H1 (cell line): ENCODE measurements at regions not wholly inside any gene's neighbourhood (a gene's known extent, or its start where the extent isn't known, plus 50 kb on each side); places are given as distances from the start of the nearest gene placed in this dataset.

Experiments
- CTCF ChIA-PET: fragments of 300-600 bp; sonication (Branson Sonifier 250); formaldehyde crosslinking; loops from one replicate; lab custom pipeline; 2021; ENCODE audit not compliant: partially characterized antibody; lab: Charles Lee
- POLR2A ChIA-PET: fragments of 300-600 bp; sonication (Branson Sonifier 250); formaldehyde crosslinking; loops from one replicate; lab custom pipeline; 2021; ENCODE audit warnings: inconsistent platforms; ENCODE audit not compliant: partially characterized antibody; lab: Charles Lee
- DNase-seq, 2 experiments: peaks; one replicate each; pipeline versions ENCODE4 v3.0.0 to v3.0.0-alpha.2; 2010 to 2022; ENCODE audit warnings: low spot score in 2 of 2, low read depth in 1 of 2, mixed read lengths in 1 of 2
- FAIRE-seq: peaks from 2 replicates; lab custom pipeline; 2011; peaks lifted over from hg19 to GRCh38; lab: Jason Lieb, UNC
- H2AFZ ChIP-seq: 2 replicates; pipeline ENCODE4 v1.8.1; 2012; ENCODE audit warnings: low read length, inconsistent platforms
- H2AK5ac ChIP-seq: 2 replicates; pipeline ENCODE4 v1.6.1; 2013; ENCODE audit warnings: low read depth, low read length
- H2BK120ac ChIP-seq: replicated peaks from 2 replicates; pipeline ENCODE3; 2013; ENCODE audit warnings: low read depth, low read length, inconsistent platforms
- H2BK12ac ChIP-seq: 2 replicates; pipeline ENCODE4 v1.6.1; 2013; ENCODE audit warnings: low read depth, low read length
- H2BK15ac ChIP-seq: 2 replicates; pipeline ENCODE4 v1.6.1; 2013; ENCODE audit warnings: low read length
- H2BK20ac ChIP-seq: 2 replicates; pipeline ENCODE4 v1.6.1; 2013; ENCODE audit warnings: low read length
- H2BK5ac ChIP-seq: 2 replicates; pipeline ENCODE4 v1.6.1; 2013; ENCODE audit warnings: low read depth, low read length
- H3K14ac ChIP-seq: 2 replicates; pipeline ENCODE4 v1.6.1; 2013; ENCODE audit warnings: inconsistent platforms; ENCODE audit not compliant: insufficient read length
- H3K18ac ChIP-seq: 2 replicates; pipeline ENCODE4 v1.6.1; 2013; ENCODE audit warnings: low read length; ENCODE audit errors: extremely low read depth
- H3K23ac ChIP-seq: 2 replicates; pipeline ENCODE4 v1.6.1; 2013; ENCODE audit warnings: inconsistent platforms; ENCODE audit not compliant: insufficient read length
- H3K23me2 ChIP-seq: 2 replicates; pipeline ENCODE4 v1.6.1; 2013; ENCODE audit warnings: low read depth, low read length
- H3K27ac ChIP-seq: 2 replicates; pipeline ENCODE4 v1.6.1; 2011; ENCODE audit warnings: low read depth, low read length, inconsistent platforms
- H3K27me3 ChIP-seq, 4 experiments: replicated peaks in 1 of 4; 1 replicate in 1 of 4; 2 replicates in 3 of 4; pipeline versions ENCODE4 v1.6.1 to v1.8.1; 2011 to 2013; ENCODE audit warnings: low read length in 3 of 4, mild to moderate bottlenecking in 3 of 4, inconsistent platforms in 2 of 4, mixed read lengths in 2 of 4, moderate library complexity in 1 of 4; ENCODE audit not compliant: control insufficient read depth in 3 of 4, insufficient read depth in 3 of 4; ENCODE audit errors: extremely low read depth in 1 of 4
- H3K36me3 ChIP-seq, 4 experiments: 2 replicates each; pipeline versions ENCODE4 v1.6.1 to v1.8.1; 2011 to 2013; ENCODE audit warnings: mild to moderate bottlenecking in 4 of 4, low read length in 3 of 4, moderate library complexity in 2 of 4, control low read depth in 1 of 4, inconsistent platforms in 1 of 4; ENCODE audit not compliant: insufficient read depth in 4 of 4, control insufficient read depth in 2 of 4
- H3K4ac ChIP-seq: replicated peaks from 2 replicates; pipeline ENCODE3; 2013; ENCODE audit warnings: low read length, low read depth, mixed read lengths, inconsistent platforms; ENCODE audit not compliant: insufficient read length
- H3K4me1 ChIP-seq, 4 experiments: replicated peaks in 1 of 4; 1 replicate in 1 of 4; 2 replicates in 3 of 4; pipeline versions ENCODE4 v1.6.1 to v1.8.1; 2011 to 2013; ENCODE audit warnings: low read length in 3 of 4, inconsistent platforms in 2 of 4, mixed read lengths in 1 of 4; ENCODE audit not compliant: insufficient read depth in 4 of 4, control insufficient read depth in 3 of 4
- H3K4me2 ChIP-seq, 2 experiments: 2 replicates each; pipeline versions ENCODE4 v1.6.1 to v1.8.1; 2011 to 2013; ENCODE audit warnings: low read depth in 2 of 2, low read length in 2 of 2, control low read depth in 1 of 2, inconsistent platforms in 1 of 2, mild to moderate bottlenecking in 1 of 2; ENCODE audit not compliant: insufficient read depth in 1 of 2
- H3K4me3 ChIP-seq, 4 experiments: fragments of 200-600, 300-600 bp in 1 of 4; sonication (generic), shearing (Covaris generic), sonication (Bioruptor Twin) in 1 of 4; 2 replicates each; pipeline versions ENCODE4 v1.5.1 to v1.8.1; 2011 to 2016; ENCODE audit warnings: low read length in 4 of 4, low read depth in 3 of 4, control low read depth in 2 of 4, inconsistent platforms in 2 of 4, mild to moderate bottlenecking in 2 of 4, mixed read lengths in 1 of 4, moderate library complexity in 1 of 4; ENCODE audit not compliant: insufficient read depth in 2 of 4; ENCODE audit errors: extremely low read depth in 1 of 4
- H3K56ac ChIP-seq: replicated peaks from 2 replicates; pipeline ENCODE3; 2013; ENCODE audit warnings: low read depth, mild to moderate bottlenecking, mixed read lengths, low read length, inconsistent platforms; ENCODE audit not compliant: insufficient read length
- H3K79me1 ChIP-seq: 2 replicates; pipeline ENCODE4 v1.6.1; 2013; ENCODE audit warnings: low read depth, low read length, control low read depth
- H3K79me2 ChIP-seq, 2 experiments: 2 replicates each; pipeline versions ENCODE4 v1.6.1 to v1.8.1; 2012 to 2013; ENCODE audit warnings: low read length in 2 of 2, mild to moderate bottlenecking in 2 of 2, inconsistent platforms in 1 of 2; ENCODE audit not compliant: insufficient read depth in 2 of 2, control insufficient read depth in 1 of 2
- H3K9ac ChIP-seq, 4 experiments: replicated peaks in 1 of 4; 1 replicate in 1 of 4; 2 replicates in 3 of 4; pipeline versions ENCODE4 v1.6.1 to v1.8.1; 2011 to 2013; ENCODE audit warnings: low read depth in 3 of 4, low read length in 3 of 4, control low read depth in 2 of 4, mild to moderate bottlenecking in 2 of 4, moderate library complexity in 2 of 4, inconsistent platforms in 1 of 4; ENCODE audit errors: extremely low read depth in 1 of 4
- H3K9me3 ChIP-seq, 2 experiments: 2 replicates each; pipeline versions ENCODE4 v1.6.1 to v1.8.1; 2012 to 2013; ENCODE audit warnings: mild to moderate bottlenecking in 2 of 2, moderate library complexity in 2 of 2, control low read depth in 1 of 2, inconsistent platforms in 1 of 2, low read depth in 1 of 2, low read length in 1 of 2, mixed read lengths in 1 of 2; ENCODE audit not compliant: insufficient read depth in 2 of 2
- H4K20me1 ChIP-seq, 2 experiments: replicated peaks in 1 of 2; 2 replicates each; pipeline versions ENCODE3 to v1.8.1; 2011 to 2013; ENCODE audit warnings: inconsistent platforms in 2 of 2, low read length in 2 of 2, mild to moderate bottlenecking in 1 of 2; ENCODE audit not compliant: insufficient read depth in 2 of 2, control insufficient read depth in 1 of 2
- H4K5ac ChIP-seq: 2 replicates; pipeline ENCODE4 v1.6.1; 2013; ENCODE audit warnings: low read length, low read depth, mixed read lengths, inconsistent platforms; ENCODE audit not compliant: insufficient read length
- H4K8ac ChIP-seq: 2 replicates; pipeline ENCODE4 v1.8.0; 2013; ENCODE audit warnings: mild to moderate bottlenecking, moderate library complexity, low read length, inconsistent platforms; ENCODE audit not compliant: insufficient read depth; ENCODE audit errors: extremely low read depth
- H4K91ac ChIP-seq: replicated peaks from 2 replicates; pipeline ENCODE3; 2013; ENCODE audit warnings: low read length, mixed read lengths, inconsistent platforms; ENCODE audit not compliant: insufficient read length
- ATF2 ChIP-seq: IDR thresholded peaks from 2 replicates; pipeline ENCODE4 v1.6.1; 2012; ENCODE audit warnings: low read length, inconsistent platforms
- CBX8 ChIP-seq: fragments of 300-800, 300-1000 bp; sonication (generic); IDR thresholded peaks from 2 replicates; pipeline ENCODE4 v1.7.1; 2016; ENCODE audit warnings: low read depth, low read length, borderline replicate concordance
- CHD1 ChIP-seq: IDR thresholded peaks from 2 replicates; pipeline ENCODE4 v1.6.1; 2012; ENCODE audit warnings: low read depth, low read length, improper control_type of control experiment
- HDAC2 ChIP-seq, 2 experiments: fragments of 300-600 bp in 1 of 2; sonication (generic) in 1 of 2; IDR thresholded peaks; 2 replicates each; pipeline ENCODE4 v1.6.1; 2011 to 2012; ENCODE audit warnings: low read depth in 2 of 2, low read length in 2 of 2, mild to moderate bottlenecking in 2 of 2, moderate library complexity in 2 of 2, borderline replicate concordance in 1 of 2, inconsistent platforms in 1 of 2
- JUND ChIP-seq: IDR thresholded peaks from 2 replicates; pipeline ENCODE4 v1.6.1; 2011; ENCODE audit warnings: mild to moderate bottlenecking, improper control_type of control experiment, low read length
- POU5F1 ChIP-seq: IDR thresholded peaks from 2 replicates; pipeline ENCODE4 v1.6.1; 2011; ENCODE audit warnings: low read depth, mild to moderate bottlenecking, low read length, moderate library complexity
- RBBP5 ChIP-seq: IDR thresholded peaks from 2 replicates; pipeline ENCODE4 v1.7.1; 2012; ENCODE audit warnings: low read depth, mild to moderate bottlenecking, inconsistent platforms, low read length, moderate library complexity, borderline replicate concordance
- SP1 ChIP-seq: IDR thresholded peaks from 2 replicates; pipeline ENCODE4 v1.6.1; 2011; ENCODE audit warnings: low read depth, low read length
- TEAD4 ChIP-seq: IDR thresholded peaks from 2 replicates; pipeline ENCODE4 v1.6.1; 2012; ENCODE audit warnings: low read depth, low read length, inconsistent platforms, mixed read lengths
- USF2 ChIP-seq: IDR thresholded peaks from 2 replicates; pipeline ENCODE4 v1.6.1; 2011; ENCODE audit warnings: low read length, improper control_type of control experiment
- ZNF274 ChIP-seq: IDR thresholded peaks from 2 replicates; pipeline ENCODE4 v1.7.0; 2012; ENCODE audit warnings: low read length, borderline replicate concordance; ENCODE audit errors: extremely low read depth
- WGBS, 2 experiments: shearing (Covaris generic) in 1 of 2; methylation state at CpG; one replicate each; pipeline versions ENCODE4 v1.1.6 to v1.1.7; 2013 to 2015; ENCODE audit warnings: low lambda C conversion rate in 2 of 2, mixed read lengths in 2 of 2, inconsistent platforms in 1 of 2, low coverage in 1 of 2, missing lambda C conversion rate in 1 of 2; ENCODE audit not compliant: insufficient replicate concordance in 2 of 2, insufficient coverage in 1 of 2, insufficient read length in 1 of 2; ENCODE audit errors: extremely low coverage in 1 of 2, missing lambda C conversion rate in 1 of 2; 5-methylcytosine and 5-hydroxymethylcytosine counted together

GRCh38 chr3:63766261-63766660 lies 52.8 kb upstream of the C3orf49 start:
- Histone ChIP-seq H4K8ac (no peak overlapping the region), H3K56ac (no peak overlapping the region), H2BK5ac (no peak overlapping the region), H3K23me2 (no peaks in the 10 kb centered on the region), H4K20me1 (no peaks in the 10 kb centered on the region), H3K4me2 (no peak overlapping the region), H2BK20ac (no peak overlapping the region), H3K79me1 (no peaks in the 10 kb centered on the region), H4K91ac (no peak overlapping the region), H3K14ac (no peak overlapping the region), H3K27me3 (no peaks in the 10 kb centered on the region), H2BK120ac (no peak overlapping the region), H3K4ac (no peak overlapping the region), H3K79me2 (no peaks in the 10 kb centered on the region), H2AK5ac (no peak overlapping the region), H2AFZ (no peak overlapping the region), H3K23ac (no peak overlapping the region), H3K4me3 (no peak overlapping the region), H2BK15ac (no peak overlapping the region), H3K36me3 (no peaks in the 10 kb centered on the region), H2BK12ac (no peak overlapping the region), H3K9ac (no peak overlapping the region), H3K4me1 (no peaks in the 10 kb centered on the region), H3K9me3 (no peaks in the 10 kb centered on the region), H3K18ac (no peak overlapping the region), H4K5ac (no peak overlapping the region), H3K27ac (no peak overlapping the region)
- FAIRE-seq (no peak), DNase-seq (no peak)
- CTCF ChIA-PET: interaction anchor here (0.7 kb wide), 1 partner anchor 12 kb away, joined by 3 read pairs; no protein-coding TSS in a partner anchor
- no peak for TF ChIP-seq ATF2
- TF ChIP-seq JUND: no peak
- TF ChIP-seq CHD1: no peak
- TF ChIP-seq ZNF274: no peak
- no peak for TF ChIP-seq CBX8
- no peak for TF ChIP-seq USF2
- TF ChIP-seq HDAC2 (IDR thresholded peaks at IDR 0.05; ENCODE audit: borderline replicate concordance in 1 of 2, low read depth in 2 of 2, low read length in 2 of 2): no peak
- no peak for TF ChIP-seq SP1
- no peak for TF ChIP-seq RBBP5
- TF ChIP-seq POU5F1: no peak
- TF ChIP-seq TEAD4: no peak
- POLR2A ChIA-PET: no interaction called here
- WGBS, 2 experiments: 88% methylated on average over 5 of the region's 5 CpGs; no CpG with 5 or more reads in 1 of the 2 experiments
